GM23338 (cell line): ENCODE measurements at regions not wholly inside any gene's neighbourhood (a gene's known extent, or its start where the extent isn't known, plus 50 kb on each side); places are given as distances from the start of the nearest gene placed in this dataset.

ENCODE experiments used
- ATAC-seq: fragments of 200-7000 bp; cut with Tn5 transposase; 3 replicates; pipeline ENCODE4 v1.9.1; 2020
- DNase-seq: peaks from one replicate; pipeline ENCODE4 v3.0.0-alpha.2; 2015; ENCODE audit warnings: low spot score
- H2AFZ ChIP-seq: fragments of 200-600 bp; sonication (generic); 2 replicates; pipeline ENCODE4 v1.8.0; 2016; ENCODE audit warnings: antibody characterized with exemption, mild to moderate bottlenecking, moderate library complexity
- H3F3A ChIP-seq: fragments of 200-600 bp; sonication (generic); replicated peaks from 2 replicates; pipeline ENCODE4 v1.8.0; 2017; ENCODE audit warnings: antibody characterized with exemption, mixed run types, low read depth
- H3K27ac ChIP-seq: fragments of 200-600 bp; sonication (generic); 2 replicates; pipeline ENCODE4 v1.6.1; 2016; ENCODE audit warnings: low read depth
- H3K27me3 ChIP-seq: fragments of 200-600 bp; sonication (generic); 2 replicates; pipeline ENCODE4 v1.8.0; 2016; ENCODE audit warnings: mild to moderate bottlenecking, mixed run types, moderate library complexity; ENCODE audit not compliant: insufficient read depth
- H3K36me3 ChIP-seq: fragments of 200-600 bp; sonication (generic); 2 replicates; pipeline ENCODE4 v1.8.0; 2016; ENCODE audit warnings: mild to moderate bottlenecking; ENCODE audit not compliant: insufficient read depth
- H3K4me1 ChIP-seq: fragments of 200-600 bp; sonication (generic); 2 replicates; pipeline ENCODE4 v1.8.0; 2016; ENCODE audit warnings: mild to moderate bottlenecking, moderate library complexity; ENCODE audit not compliant: insufficient read depth
- H3K4me2 ChIP-seq: fragments of 200-600 bp; sonication (generic); 2 replicates; pipeline ENCODE4 v1.7.1; 2017; ENCODE audit warnings: mixed run types
- H3K4me3 ChIP-seq: fragments of 200-600 bp; sonication (generic); 2 replicates; pipeline ENCODE4 v1.6.1; 2016; ENCODE audit warnings: mixed run types
- H3K79me2 ChIP-seq: fragments of 200-600 bp; sonication (generic); replicated peaks from 2 replicates; pipeline ENCODE4 v1.8.0; 2017; ENCODE audit warnings: mild to moderate bottlenecking; ENCODE audit not compliant: insufficient read depth
- H3K9me2 ChIP-seq: fragments of 200-600 bp; sonication (generic); 2 replicates; pipeline ENCODE4 v1.8.0; 2017; ENCODE audit not compliant: insufficient read depth
- H4K20me1 ChIP-seq: fragments of 200-600 bp; sonication (generic); replicated peaks from 2 replicates; pipeline ENCODE4 v1.8.0; 2017; ENCODE audit warnings: mild to moderate bottlenecking; ENCODE audit not compliant: insufficient read depth
- H3K27ac Mint-ChIP-seq: 2 replicates; pipeline ENCODE4 v1.8.0; 2020; ENCODE audit warnings: inconsistent platforms, mild to moderate bottlenecking, moderate library complexity, mixed read lengths
- H3K27me3 Mint-ChIP-seq: 3 replicates; pipeline ENCODE4 v1.8.0; 2022; ENCODE audit warnings: low read depth, mild to moderate bottlenecking, moderate library complexity, mixed read lengths, inconsistent platforms; ENCODE audit not compliant: insufficient read depth, poor library complexity
- H3K36me3 Mint-ChIP-seq: 3 replicates; pipeline ENCODE4 v1.8.0; 2021; ENCODE audit warnings: low read depth, mild to moderate bottlenecking, inconsistent platforms, moderate library complexity, mixed read lengths
- H3K4me1 Mint-ChIP-seq: 3 replicates; pipeline ENCODE4 v1.8.0; 2020; ENCODE audit warnings: mild to moderate bottlenecking, inconsistent platforms, mixed read lengths
- H3K4me3 Mint-ChIP-seq: 3 replicates; pipeline ENCODE4 v1.8.0; 2021; ENCODE audit warnings: moderate library complexity, mild to moderate bottlenecking, inconsistent platforms, mixed read lengths
- H3K9me3 Mint-ChIP-seq: 3 replicates; pipeline ENCODE4 v1.8.0; 2020; ENCODE audit warnings: moderate library complexity, mild to moderate bottlenecking, inconsistent platforms, mixed read lengths
- CREB1 ChIP-seq: fragments of 250-450 bp; sonication (Bioruptor Pico); IDR thresholded peaks from 2 replicates; pipeline ENCODE4 v1.5.0; 2020; ENCODE audit warnings: low read depth, mild to moderate bottlenecking, moderate library complexity
- CTCF ChIP-seq, 2 experiments: fragments of 200-600 bp in 1 of 2; sonication (generic) in 1 of 2; conservative IDR thresholded peaks; 2 replicates each; pipeline versions ENCODE4 v1.5.1 to v1.6.1; 2016 to 2017; ENCODE audit warnings: antibody characterized with exemption in 2 of 2, low read depth in 2 of 2, mild to moderate bottlenecking in 2 of 2, moderate library complexity in 1 of 2
- ETS1 ChIP-seq: IDR thresholded peaks from 2 replicates; pipeline ENCODE4 v1.6.1; 2016; ENCODE audit warnings: antibody characterized with exemption
- EZH2 ChIP-seq: fragments of 200-600 bp; sonication (generic); IDR thresholded peaks from one replicate; pipeline ENCODE4 v1.8.0; 2017; ENCODE audit warnings: antibody characterized with exemption, mild to moderate bottlenecking, low read depth; ENCODE audit not compliant: unreplicated experiment
- EZH2phosphoT487 ChIP-seq: fragments of 200-600 bp; sonication (generic); IDR thresholded peaks from one replicate; pipeline ENCODE4 v1.8.1; 2018; ENCODE audit warnings: antibody characterized with exemption; ENCODE audit not compliant: unreplicated experiment
- JUNB ChIP-seq: IDR thresholded peaks from one replicate; pipeline ENCODE4 v1.6.1; 2016; ENCODE audit warnings: antibody characterized with exemption; ENCODE audit not compliant: unreplicated experiment
- NANOG ChIP-seq: IDR thresholded peaks from 2 replicates; pipeline ENCODE4 v1.6.1; 2016; ENCODE audit warnings: antibody characterized with exemption, borderline replicate concordance
- POLR2AphosphoS5 ChIP-seq: IDR thresholded peaks from 2 replicates; pipeline ENCODE4 v1.6.1; 2016; ENCODE audit warnings: antibody characterized with exemption, low read depth
- REST ChIP-seq: IDR thresholded peaks from one replicate; pipeline ENCODE4 v1.6.1; 2018; ENCODE audit warnings: antibody characterized with exemption; ENCODE audit not compliant: unreplicated experiment
- STAT1 ChIP-seq: IDR thresholded peaks from one replicate; pipeline ENCODE4 v1.6.1; 2016; ENCODE audit warnings: antibody characterized with exemption; ENCODE audit not compliant: unreplicated experiment
- ZNF114 ChIP-seq: fragments of 250-450 bp; sonication (Bioruptor Pico); IDR thresholded peaks from 2 replicates; pipeline ENCODE4 v1.5.0; 2020; ENCODE audit warnings: mild to moderate bottlenecking, moderate library complexity
- ZNF331 ChIP-seq: fragments of 250-450 bp; sonication (Bioruptor Pico); IDR thresholded peaks from 2 replicates; pipeline ENCODE4 v1.5.0; 2020; ENCODE audit warnings: low read depth, mild to moderate bottlenecking, moderate library complexity
- TF ChIP-seq, protein P1 (sequence below): fragments of 250-450 bp; sonication (Bioruptor Pico); IDR thresholded peaks from 2 replicates; pipeline ENCODE4 v1.5.0; 2020; ENCODE audit warnings: mild to moderate bottlenecking, moderate library complexity

DNA sequence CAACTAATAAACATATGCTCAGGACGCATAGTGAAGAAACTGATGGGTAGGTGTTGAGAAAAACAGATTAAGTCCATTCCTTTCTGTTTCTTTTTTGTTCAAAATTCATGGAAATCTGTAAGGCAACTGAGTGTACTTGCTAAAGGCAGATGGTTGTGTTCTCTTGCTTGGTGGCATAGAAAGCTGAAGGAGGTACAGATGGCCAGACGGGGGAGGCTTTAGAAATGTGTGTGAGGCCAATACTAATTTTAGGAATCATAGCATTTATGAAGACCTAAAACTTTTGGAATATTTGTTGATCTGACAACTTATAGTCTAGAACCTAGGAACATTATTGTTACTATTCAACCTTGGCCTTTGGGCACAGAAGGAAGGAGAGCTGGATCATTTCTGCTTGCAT, 56.8 kb upstream of the EMCN start (continued):
- TF ChIP-seq, protein P1, sequence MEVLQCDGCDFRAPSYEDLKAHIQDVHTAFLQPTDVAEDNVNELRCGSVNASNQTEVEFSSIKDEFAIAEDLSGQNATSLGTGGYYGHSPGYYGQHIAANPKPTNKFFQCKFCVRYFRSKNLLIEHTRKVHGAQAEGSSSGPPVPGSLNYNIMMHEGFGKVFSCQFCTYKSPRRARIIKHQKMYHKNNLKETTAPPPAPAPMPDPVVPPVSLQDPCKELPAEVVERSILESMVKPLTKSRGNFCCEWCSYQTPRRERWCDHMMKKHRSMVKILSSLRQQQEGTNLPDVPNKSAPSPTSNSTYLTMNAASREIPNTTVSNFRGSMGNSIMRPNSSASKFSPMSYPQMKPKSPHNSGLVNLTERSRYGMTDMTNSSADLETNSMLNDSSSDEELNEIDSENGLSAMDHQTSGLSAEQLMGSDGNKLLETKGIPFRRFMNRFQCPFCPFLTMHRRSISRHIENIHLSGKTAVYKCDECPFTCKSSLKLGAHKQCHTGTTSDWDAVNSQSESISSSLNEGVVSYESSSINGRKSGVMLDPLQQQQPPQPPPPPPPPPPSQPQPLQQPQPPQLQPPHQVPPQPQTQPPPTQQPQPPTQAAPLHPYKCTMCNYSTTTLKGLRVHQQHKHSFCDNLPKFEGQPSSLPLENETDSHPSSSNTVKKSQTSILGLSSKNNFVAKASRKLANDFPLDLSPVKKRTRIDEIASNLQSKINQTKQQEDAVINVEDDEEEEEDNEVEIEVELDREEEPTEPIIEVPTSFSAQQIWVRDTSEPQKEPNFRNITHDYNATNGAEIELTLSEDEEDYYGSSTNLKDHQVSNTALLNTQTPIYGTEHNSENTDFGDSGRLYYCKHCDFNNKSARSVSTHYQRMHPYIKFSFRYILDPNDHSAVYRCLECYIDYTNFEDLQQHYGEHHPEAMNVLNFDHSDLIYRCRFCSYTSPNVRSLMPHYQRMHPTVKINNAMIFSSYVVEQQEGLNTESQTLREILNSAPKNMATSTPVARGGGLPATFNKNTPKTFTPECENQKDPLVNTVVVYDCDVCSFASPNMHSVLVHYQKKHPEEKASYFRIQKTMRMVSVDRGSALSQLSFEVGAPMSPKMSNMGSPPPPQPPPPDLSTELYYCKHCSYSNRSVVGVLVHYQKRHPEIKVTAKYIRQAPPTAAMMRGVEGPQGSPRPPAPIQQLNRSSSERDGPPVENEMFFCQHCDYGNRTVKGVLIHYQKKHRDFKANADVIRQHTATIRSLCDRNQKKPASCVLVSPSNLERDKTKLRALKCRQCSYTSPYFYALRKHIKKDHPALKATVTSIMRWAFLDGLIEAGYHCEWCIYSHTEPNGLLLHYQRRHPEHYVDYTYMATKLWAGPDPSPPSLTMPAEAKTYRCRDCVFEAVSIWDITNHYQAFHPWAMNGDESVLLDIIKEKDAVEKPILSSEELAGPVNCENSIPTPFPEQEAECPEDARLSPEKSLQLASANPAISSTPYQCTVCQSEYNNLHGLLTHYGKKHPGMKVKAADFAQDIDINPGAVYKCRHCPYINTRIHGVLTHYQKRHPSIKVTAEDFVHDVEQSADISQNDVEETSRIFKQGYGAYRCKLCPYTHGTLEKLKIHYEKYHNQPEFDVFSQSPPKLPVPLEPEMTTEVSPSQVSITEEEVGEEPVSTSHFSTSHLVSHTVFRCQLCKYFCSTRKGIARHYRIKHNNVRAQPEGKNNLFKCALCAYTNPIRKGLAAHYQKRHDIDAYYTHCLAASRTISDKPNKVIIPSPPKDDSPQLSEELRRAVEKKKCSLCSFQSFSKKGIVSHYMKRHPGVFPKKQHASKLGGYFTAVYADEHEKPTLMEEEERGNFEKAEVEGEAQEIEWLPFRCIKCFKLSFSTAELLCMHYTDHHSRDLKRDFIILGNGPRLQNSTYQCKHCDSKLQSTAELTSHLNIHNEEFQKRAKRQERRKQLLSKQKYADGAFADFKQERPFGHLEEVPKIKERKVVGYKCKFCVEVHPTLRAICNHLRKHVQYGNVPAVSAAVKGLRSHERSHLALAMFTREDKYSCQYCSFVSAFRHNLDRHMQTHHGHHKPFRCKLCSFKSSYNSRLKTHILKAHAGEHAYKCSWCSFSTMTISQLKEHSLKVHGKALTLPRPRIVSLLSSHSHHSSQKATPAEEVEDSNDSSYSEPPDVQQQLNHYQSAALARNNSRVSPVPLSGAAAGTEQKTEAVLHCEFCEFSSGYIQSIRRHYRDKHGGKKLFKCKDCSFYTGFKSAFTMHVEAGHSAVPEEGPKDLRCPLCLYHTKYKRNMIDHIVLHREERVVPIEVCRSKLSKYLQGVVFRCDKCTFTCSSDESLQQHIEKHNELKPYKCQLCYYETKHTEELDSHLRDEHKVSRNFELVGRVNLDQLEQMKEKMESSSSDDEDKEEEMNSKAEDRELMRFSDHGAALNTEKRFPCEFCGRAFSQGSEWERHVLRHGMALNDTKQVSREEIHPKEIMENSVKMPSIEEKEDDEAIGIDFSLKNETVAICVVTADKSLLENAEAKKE (CRISPR knock-in tag) = no peak
- TF ChIP-seq JUNB (no peak), EZH2 (no peak), EZH2phosphoT487 (no peak), STAT1 (no peak), POLR2AphosphoS5 (no peak)

GRCh38 chr4:100569196-100569595, 51.4 kb upstream of the EMCN start:
- ATAC-seq = no peak
- Histone ChIP-seq H3K27me3 (no peaks in the 10 kb centered on the region), H4K20me1 (no peaks in the 10 kb centered on the region), H3K79me2 (no peaks in the 10 kb centered on the region), H2AFZ (no peak overlapping the region; the same call in 1 of the 2 replicates), H3K9me2 (no peaks in the 10 kb centered on the region), H3K4me1 (no peaks in the 10 kb centered on the region), H3K4me3 (no peak overlapping the region), H3K27ac (no peak overlapping the region), H3F3A (no peaks in the 10 kb centered on the region), H3K4me2 (no peak overlapping the region), H3K36me3 (no peaks in the 10 kb centered on the region)
- Mint-ChIP-seq H3K4me1 (no peaks in the 10 kb centered on the region), H3K4me3 (no peak overlapping the region), H3K36me3 (no peaks in the 10 kb centered on the region), H3K27me3 (no peaks in the 10 kb centered on the region), H3K9me3 (no peaks in the 10 kb centered on the region), H3K27ac (no peak overlapping the region)
- DNase-seq = no peak
- TF ChIP-seq POLR2AphosphoS5 (no peak), ZNF114 (CRISPR knock-in tag) (no peak), REST (no peak), EZH2phosphoT487 (no peak), CTCF (conservative IDR thresholded peaks at IDR 0.05; ENCODE audit: low read depth in 2 of 2) (no peak), CREB1 (no peak), STAT1 (no peak), EZH2 (no peak), NANOG (no peak), ZNF331 (no peak), ETS1 (no peak)
